GM23248 (cell line): ENCODE measurements at regions not wholly inside any gene's neighbourhood (a gene's known extent, or its start where the extent isn't known, plus 50 kb on each side); places are given as distances from the start of the nearest gene placed in this dataset.
"Not testable (repeated sequence)": the region's sequence is repeated elsewhere in the genome, so short reads cannot be mapped to it uniquely, and the experiment has no call there.

Experiments
- DNase-seq: peaks from one replicate; pipeline ENCODE4 v3.0.0-alpha.2; 2015
- H2AFZ ChIP-seq: fragments of 200-600 bp; sonication (generic); 2 replicates; pipeline ENCODE4 v1.6.1; 2016; ENCODE audit warnings: antibody characterized with exemption
- H3F3A ChIP-seq: fragments of 200-600 bp; sonication (generic); 2 replicates; pipeline ENCODE4 v1.6.1; 2016; ENCODE audit warnings: mild to moderate bottlenecking, antibody characterized with exemption, mixed run types; ENCODE audit not compliant: insufficient read depth
- H3K27ac ChIP-seq: fragments of 200-600 bp; sonication (generic); 2 replicates; pipeline ENCODE4 v1.5.1; 2016; ENCODE audit warnings: mild to moderate bottlenecking
- H3K27me3 ChIP-seq: fragments of 200-600 bp; sonication (generic); replicated peaks from 2 replicates; pipeline ENCODE4 v1.6.1; 2016; ENCODE audit warnings: mild to moderate bottlenecking; ENCODE audit not compliant: insufficient read depth
- H3K36me3 ChIP-seq: fragments of 200-600 bp; sonication (generic); 2 replicates; pipeline ENCODE4 v1.6.1; 2016; ENCODE audit warnings: low read depth, mild to moderate bottlenecking
- H3K4me1 ChIP-seq: fragments of 200-600 bp; sonication (generic); 2 replicates; pipeline ENCODE4 v1.6.1; 2016; ENCODE audit warnings: mild to moderate bottlenecking; ENCODE audit not compliant: insufficient read depth
- H3K4me2 ChIP-seq: fragments of 200-600 bp; sonication (generic); one replicate; pipeline ENCODE4 v1.6.1; 2016; ENCODE audit warnings: mild to moderate bottlenecking; ENCODE audit not compliant: unreplicated experiment
- H3K4me3 ChIP-seq: fragments of 200-600 bp; sonication (generic); 2 replicates; pipeline ENCODE4 v1.5.1; 2016; ENCODE audit warnings: mild to moderate bottlenecking
- H3K79me2 ChIP-seq: fragments of 200-600 bp; sonication (generic); 2 replicates; pipeline ENCODE4 v1.6.1; 2016; ENCODE audit warnings: mild to moderate bottlenecking; ENCODE audit not compliant: insufficient read depth
- H3K9ac ChIP-seq: fragments of 200-600 bp; sonication (generic); 2 replicates; pipeline ENCODE4 v1.6.1; 2016; ENCODE audit warnings: mild to moderate bottlenecking
- H3K9me2 ChIP-seq: fragments of 200-600 bp; sonication (generic); 2 replicates; pipeline ENCODE4 v1.6.1; 2016; ENCODE audit warnings: mixed run types, mild to moderate bottlenecking, moderate library complexity; ENCODE audit not compliant: insufficient read depth
- H3K9me3 ChIP-seq: fragments of 200-600 bp; sonication (generic); one replicate; pipeline ENCODE4 v1.6.1; 2017; ENCODE audit warnings: low read depth
- H4K20me1 ChIP-seq: fragments of 200-600 bp; sonication (generic); 2 replicates; pipeline ENCODE4 v1.6.0; 2016; ENCODE audit not compliant: insufficient read depth
- EZH2 ChIP-seq: fragments of 200-600 bp; sonication (generic); IDR thresholded peaks from 2 replicates; pipeline ENCODE4 v1.6.1; 2018; ENCODE audit warnings: antibody characterized with exemption, mild to moderate bottlenecking; ENCODE audit not compliant: insufficient read depth, poor library complexity, severe bottlenecking
- EZH2phosphoT487 ChIP-seq: fragments of 200-600 bp; sonication (generic); IDR thresholded peaks from 2 replicates; pipeline ENCODE4 v1.6.1; 2018; ENCODE audit warnings: antibody characterized with exemption, moderate library complexity, mild to moderate bottlenecking, low read depth; ENCODE audit not compliant: insufficient read depth
- WGBS, 2 experiments: methylation state at CpG; one replicate each; pipeline ENCODE4 v1.1.6; 2015 to 2017; ENCODE audit warnings: low lambda C conversion rate in 2 of 2, low coverage in 1 of 2; ENCODE audit errors: missing lambda C conversion rate in 2 of 2; 5-methylcytosine and 5-hydroxymethylcytosine counted together
- in situ Hi-C: fragments of 300-500 bp; cut with MboI; formaldehyde crosslinking; loops from 2 replicates; pipeline ENCODE4 v1.15.0; 2020

- WGBS, 2 experiments: 38 to 40% methylated on average over 12 of the region's 12 CpGs
- Histone ChIP-seq H4K20me1 (no peaks in the 10 kb centered on the region), H3K4me1 (no peaks in the 10 kb centered on the region), H3K9ac (no peak overlapping the region), H3K9me2 (no peaks in the 10 kb centered on the region), H3K36me3 (no peaks in the 10 kb centered on the region), H3K4me2 (no peak overlapping the region), H3K9me3 (no peaks in the 10 kb centered on the region), H3K27ac (no peak overlapping the region), H2AFZ (no peak overlapping the region), H3K79me2 (no peaks in the 10 kb centered on the region), H3K4me3 (no peak overlapping the region), H3F3A (no peaks in the 10 kb centered on the region), H3K27me3 (no peaks in the 10 kb centered on the region)
- TF ChIP-seq EZH2phosphoT487 (no peak), EZH2 (no peak)
- in situ Hi-C loops: loop anchor here (10.0 kb wide), 1 partner anchor 172 kb away; no protein-coding TSS in a partner anchor
- peak; percentile 55 for DNase-seq
These were observed 112.5 kb upstream of the LARP1 start for GRCh38 chr5:154642499-154643245.

- 27% methylated on average over 4 of the region's 4 CpGs for WGBS, 2 experiments
- H2AFZ ChIP-seq, H3K4me1 ChIP-seq, H3K79me2 ChIP-seq, H3K27ac ChIP-seq, H3K9me2 ChIP-seq, H4K20me1 ChIP-seq, H3K36me3 ChIP-seq, H3F3A ChIP-seq, H3K9ac ChIP-seq, H3K4me2 ChIP-seq, H3K27me3 ChIP-seq, H3K4me3 ChIP-seq, H3K9me3 ChIP-seq: not testable (repeated sequence)
- in situ Hi-C loops: loop anchor here (10.0 kb wide), 1 partner anchor 174 kb away; no protein-coding TSS in a partner anchor
- peak; percentile 50 for DNase-seq
These were observed 114.9 kb upstream of the LARP1 start for GRCh38 chr5:154640213-154640831.

- in situ Hi-C loops, H2AFZ ChIP-seq, H3K9me2 ChIP-seq: not testable (repeated sequence)
These were observed 118.4 kb upstream of the LARP1 start for GRCh38 chr5:154636786-154637185.

GRCh38 chr5:154636271-154636670 is 118.9 kb upstream of the LARP1 start:
- H3K4me2 ChIP-seq, H3K9me2 ChIP-seq, in situ Hi-C loops, H2AFZ ChIP-seq, H3K9me3 ChIP-seq, H3F3A ChIP-seq, H3K4me3 ChIP-seq, H3K4me1 ChIP-seq, H3K9ac ChIP-seq, H3K79me2 ChIP-seq, DNase-seq, H3K27me3 ChIP-seq, H3K36me3 ChIP-seq, H3K27ac ChIP-seq, H4K20me1 ChIP-seq: not testable (repeated sequence)
- WGBS, 2 experiments: 84% methylated on average over 12 of the region's 12 CpGs

More at GRCh38 chr5:154636786-154637185, 118.4 kb upstream of the LARP1 start:
- H3F3A ChIP-seq, H3K27me3 ChIP-seq, H3K9me3 ChIP-seq, H3K36me3 ChIP-seq, H3K27ac ChIP-seq, H3K9ac ChIP-seq, DNase-seq, H3K4me1 ChIP-seq, H4K20me1 ChIP-seq, H3K4me3 ChIP-seq, H3K79me2 ChIP-seq, H3K4me2 ChIP-seq: not testable (repeated sequence)
- WGBS, 2 experiments: 81 to 84% methylated on average over 7 of the region's 7 CpGs

GRCh38 chr5:154633744-154634143 is 121.4 kb upstream of the LARP1 start:
- H3K9me3 ChIP-seq, H3K9ac ChIP-seq, H3K27ac ChIP-seq, H3F3A ChIP-seq, DNase-seq, H3K4me3 ChIP-seq, H3K4me2 ChIP-seq, H3K9me2 ChIP-seq, H2AFZ ChIP-seq, H3K79me2 ChIP-seq, H4K20me1 ChIP-seq, H3K4me1 ChIP-seq, in situ Hi-C loops, H3K36me3 ChIP-seq, H3K27me3 ChIP-seq: not testable (repeated sequence)
- WGBS, 2 experiments: 87 to 93% methylated on average over 4 of the region's 4 CpGs
